ENCODE measurements at regions not wholly inside any gene's neighbourhood (a gene's known extent, or its start where the extent isn't known, plus 50 kb on each side); places are given as distances from the start of the nearest gene placed in this dataset.

DNA sequence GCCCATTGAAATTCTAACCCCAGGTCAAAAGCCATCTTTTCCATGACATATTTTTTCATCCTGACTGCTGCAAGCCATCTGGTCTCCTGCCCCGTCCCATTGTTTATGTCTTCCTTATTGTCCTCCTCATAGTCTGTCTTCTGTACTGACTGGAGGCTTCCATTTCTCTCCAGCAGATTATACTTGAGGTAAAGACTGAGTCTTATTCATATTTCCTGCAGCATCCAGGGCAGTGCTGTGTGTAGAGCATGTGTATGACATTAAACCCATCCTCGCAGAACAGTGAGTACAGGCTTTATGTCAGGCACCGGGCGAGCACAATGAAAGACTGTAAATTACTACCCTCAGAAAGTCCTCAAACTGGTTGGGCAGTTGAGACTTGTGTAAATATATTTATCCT is 275.1 kb downstream of the C4orf33 start:
- intact Hi-C loops (cut with DNase I, micrococcal nuclease): no loop called here
- Mint-ChIP-seq H3K4me1 (ENCODE audit: low read depth) (no peaks in the 10 kb centered on the region), H3K27me3 (peaks cover 3% of the 10 kb centered on the region), H3K27ac (no peak overlapping the region), H3K4me3 (no peak overlapping the region), H3K9me3 (no peaks in the 10 kb centered on the region), H3K36me3 (ENCODE audit: low read depth) (no peaks in the 10 kb centered on the region)
- Histone ChIP-seq H3K4me1 (ENCODE audit: insufficient read depth, low read length) (no peaks in the 10 kb centered on the region), H3K27me3 (ENCODE audit: control insufficient read depth in 1 of 2, insufficient read depth in 2 of 2, low read length in 2 of 2) (no peaks in the 10 kb centered on the region), H3K36me3 (ENCODE audit: insufficient read depth, low read length) (no peaks in the 10 kb centered on the region), H3K9me3 (ENCODE audit: control insufficient read depth in 1 of 2, insufficient read depth in 1 of 2, low read length in 2 of 2) (no peaks in the 10 kb centered on the region), H3K4me3 (ENCODE audit: low read length) (no peak overlapping the region), H3K27ac (ENCODE audit: low read depth in 1 of 2, low read length in 2 of 2) (no peak overlapping the region)
- DNase-seq: no peak
- ChIA-PET CTCF (no interaction called here), POLR2A (no interaction called here)
- TF ChIP-seq, protein P1, sequence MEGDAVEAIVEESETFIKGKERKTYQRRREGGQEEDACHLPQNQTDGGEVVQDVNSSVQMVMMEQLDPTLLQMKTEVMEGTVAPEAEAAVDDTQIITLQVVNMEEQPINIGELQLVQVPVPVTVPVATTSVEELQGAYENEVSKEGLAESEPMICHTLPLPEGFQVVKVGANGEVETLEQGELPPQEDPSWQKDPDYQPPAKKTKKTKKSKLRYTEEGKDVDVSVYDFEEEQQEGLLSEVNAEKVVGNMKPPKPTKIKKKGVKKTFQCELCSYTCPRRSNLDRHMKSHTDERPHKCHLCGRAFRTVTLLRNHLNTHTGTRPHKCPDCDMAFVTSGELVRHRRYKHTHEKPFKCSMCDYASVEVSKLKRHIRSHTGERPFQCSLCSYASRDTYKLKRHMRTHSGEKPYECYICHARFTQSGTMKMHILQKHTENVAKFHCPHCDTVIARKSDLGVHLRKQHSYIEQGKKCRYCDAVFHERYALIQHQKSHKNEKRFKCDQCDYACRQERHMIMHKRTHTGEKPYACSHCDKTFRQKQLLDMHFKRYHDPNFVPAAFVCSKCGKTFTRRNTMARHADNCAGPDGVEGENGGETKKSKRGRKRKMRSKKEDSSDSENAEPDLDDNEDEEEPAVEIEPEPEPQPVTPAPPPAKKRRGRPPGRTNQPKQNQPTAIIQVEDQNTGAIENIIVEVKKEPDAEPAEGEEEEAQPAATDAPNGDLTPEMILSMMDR (IDR thresholded peaks at IDR 0.05): no peak
- ATAC-seq (ENCODE audit: poor library complexity): no peak

DNA sequence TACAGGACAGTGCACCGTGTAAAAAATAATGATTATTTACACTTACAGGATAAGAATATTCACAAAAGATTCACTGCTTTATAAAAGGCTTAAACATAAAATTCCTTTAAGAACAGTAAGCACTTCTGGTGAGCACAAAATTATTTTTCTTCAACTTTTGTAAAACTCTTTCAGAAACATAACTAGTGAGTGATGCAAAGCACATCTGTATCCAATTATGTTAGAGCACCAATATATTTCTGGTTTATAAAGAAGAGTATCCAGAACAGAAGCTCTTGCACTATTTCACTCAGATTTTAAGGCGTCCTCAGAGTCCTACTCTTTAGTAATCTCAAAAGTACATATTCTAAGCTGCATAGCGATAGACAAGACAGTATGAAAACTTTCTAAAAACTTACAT is 276.0 kb downstream of the C4orf33 start:
- Histone ChIP-seq H3K27ac (ENCODE audit: low read depth in 1 of 2, low read length in 2 of 2) (no peak overlapping the region), H3K4me1 (ENCODE audit: insufficient read depth, low read length) (no peaks in the 10 kb centered on the region), H3K36me3 (ENCODE audit: insufficient read depth, low read length) (no peaks in the 10 kb centered on the region), H3K4me3 (ENCODE audit: low read length) (no peak overlapping the region), H3K27me3 (ENCODE audit: control insufficient read depth in 1 of 2, insufficient read depth in 2 of 2, low read length in 2 of 2) (no peaks in the 10 kb centered on the region), H3K9me3 (ENCODE audit: control insufficient read depth in 1 of 2, insufficient read depth in 1 of 2, low read length in 2 of 2) (no peaks in the 10 kb centered on the region)
- DNase-seq: no peak
- H3K36me3 Mint-ChIP-seq (ENCODE audit: low read depth): no peaks in the 10 kb centered on the region
- no peaks in the 10 kb centered on the region for H3K9me3 Mint-ChIP-seq
- POLR2A ChIA-PET: no interaction called here
- H3K4me1 Mint-ChIP-seq (ENCODE audit: low read depth): no peaks in the 10 kb centered on the region
- no peak for ATAC-seq (ENCODE audit: poor library complexity)
- CTCF ChIA-PET: no interaction called here
- TF ChIP-seq, protein P1 (IDR thresholded peaks at IDR 0.05): no peak
- no peak overlapping the region for H3K27ac Mint-ChIP-seq
- H3K27me3 Mint-ChIP-seq: peaks cover 3% of the 10 kb centered on the region
- intact Hi-C loops (cut with DNase I, micrococcal nuclease): no loop called here
- H3K4me3 Mint-ChIP-seq: no peak overlapping the region

DNA sequence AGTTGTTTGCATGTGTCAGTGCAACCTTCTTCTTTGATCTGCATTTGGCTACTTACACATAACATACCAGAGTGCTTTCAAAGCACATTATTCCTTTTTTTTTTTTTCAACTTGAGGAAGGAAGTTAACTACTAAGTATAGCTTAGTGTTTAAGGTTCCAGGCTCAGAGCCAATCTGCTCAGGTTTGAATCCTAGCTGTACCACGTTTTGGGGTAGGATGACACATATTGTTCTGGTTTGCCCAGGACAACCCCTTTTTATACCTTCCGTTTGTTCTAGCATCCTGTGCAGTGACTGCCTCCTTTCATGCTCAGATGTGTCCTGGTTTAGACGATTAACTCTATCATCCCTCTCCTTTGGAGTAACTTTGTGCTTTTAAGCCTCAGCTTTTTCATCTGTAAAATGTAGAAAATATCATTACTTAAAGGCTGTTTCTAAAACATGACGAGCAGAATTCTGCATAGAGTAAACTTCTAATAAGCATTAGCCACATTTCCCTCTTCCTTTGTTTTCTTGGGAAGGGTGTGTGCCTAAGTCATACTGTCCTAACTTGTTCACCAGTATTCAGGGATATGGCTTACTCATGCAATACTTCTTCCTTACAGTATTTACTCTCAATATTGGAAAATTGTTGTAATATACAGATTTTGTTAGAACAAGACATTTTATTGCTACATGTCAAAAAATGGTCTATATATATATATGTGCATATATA is 281.3 kb downstream of the C4orf33 start:
- TF ChIP-seq, protein P1 (IDR thresholded peaks at IDR 0.05): no peak
- Histone ChIP-seq H3K4me3 (ENCODE audit: low read length) (no peak overlapping the region), H3K27me3 (ENCODE audit: control insufficient read depth in 1 of 2, insufficient read depth in 2 of 2, low read length in 2 of 2) (no peaks in the 10 kb centered on the region), H3K4me1 (ENCODE audit: insufficient read depth, low read length) (no peaks in the 10 kb centered on the region), H3K9me3 (ENCODE audit: control insufficient read depth in 1 of 2, insufficient read depth in 1 of 2, low read length in 2 of 2) (no peaks in the 10 kb centered on the region), H3K27ac (ENCODE audit: low read depth in 1 of 2, low read length in 2 of 2) (no peak overlapping the region), H3K36me3 (ENCODE audit: insufficient read depth, low read length) (no peaks in the 10 kb centered on the region)
- no peaks in the 10 kb centered on the region for H3K4me1 Mint-ChIP-seq (ENCODE audit: low read depth)
- peaks cover 5% of the 10 kb centered on the region for H3K27me3 Mint-ChIP-seq
- ChIA-PET CTCF (no interaction called here), POLR2A (no interaction called here)
- H3K9me3 Mint-ChIP-seq: no peaks in the 10 kb centered on the region
- no peaks in the 10 kb centered on the region for H3K36me3 Mint-ChIP-seq (ENCODE audit: low read depth)
- intact Hi-C loops (cut with DNase I, micrococcal nuclease): no loop called here
- H3K4me3 Mint-ChIP-seq: no peak overlapping the region
- ATAC-seq (ENCODE audit: poor library complexity): no peak
- DNase-seq: no peak
- no peak overlapping the region for H3K27ac Mint-ChIP-seq

All from CD4-positive, alpha-beta T cell (primary cell).